ENCODE measurements at regions not wholly inside any gene's neighbourhood (a gene's known extent, or its start where the extent isn't known, plus 50 kb on each side); places are given as distances from the start of the nearest gene placed in this dataset.

GRCh38 chr12:90028635-90029051, 320.0 kb upstream of the ATP2B1 start:
- H2AFZ ChIP-seq (ENCODE audit: low read length), result no peak overlapping the region
- H3K27ac ChIP-seq (ENCODE audit: low read length), result no peak overlapping the region
- DNase-seq, result no peak
- no peaks in the 10 kb centered on the region for H3K36me3 ChIP-seq (replicated peaks; ENCODE audit: insufficient read depth, low read length)
- no peaks in the 10 kb centered on the region for H3K79me2 ChIP-seq (ENCODE audit: low read length)
- no peaks in the 10 kb centered on the region for H4K20me1 ChIP-seq (ENCODE audit: insufficient read depth, low read length)
- H3K9me3 ChIP-seq (replicated peaks; ENCODE audit: insufficient read depth, low read length), result no peaks in the 10 kb centered on the region
- H3K9me2 ChIP-seq (replicated peaks; ENCODE audit: insufficient read depth, low read length), result no peaks in the 10 kb centered on the region
- no peak overlapping the region for H3K4me3 ChIP-seq (ENCODE audit: low read length)
- no peaks in the 10 kb centered on the region for H3F3A ChIP-seq (ENCODE audit: insufficient read depth, low read length)
- TF ChIP-seq EZH2 (optimal IDR thresholded peaks at IDR 0.05; ENCODE audit: low read depth, low read length), result no peak
- TF ChIP-seq EZH2phosphoT487 (IDR thresholded peaks at IDR 0.05; ENCODE audit: low read length), result no peak
- TF ChIP-seq, protein P1, sequence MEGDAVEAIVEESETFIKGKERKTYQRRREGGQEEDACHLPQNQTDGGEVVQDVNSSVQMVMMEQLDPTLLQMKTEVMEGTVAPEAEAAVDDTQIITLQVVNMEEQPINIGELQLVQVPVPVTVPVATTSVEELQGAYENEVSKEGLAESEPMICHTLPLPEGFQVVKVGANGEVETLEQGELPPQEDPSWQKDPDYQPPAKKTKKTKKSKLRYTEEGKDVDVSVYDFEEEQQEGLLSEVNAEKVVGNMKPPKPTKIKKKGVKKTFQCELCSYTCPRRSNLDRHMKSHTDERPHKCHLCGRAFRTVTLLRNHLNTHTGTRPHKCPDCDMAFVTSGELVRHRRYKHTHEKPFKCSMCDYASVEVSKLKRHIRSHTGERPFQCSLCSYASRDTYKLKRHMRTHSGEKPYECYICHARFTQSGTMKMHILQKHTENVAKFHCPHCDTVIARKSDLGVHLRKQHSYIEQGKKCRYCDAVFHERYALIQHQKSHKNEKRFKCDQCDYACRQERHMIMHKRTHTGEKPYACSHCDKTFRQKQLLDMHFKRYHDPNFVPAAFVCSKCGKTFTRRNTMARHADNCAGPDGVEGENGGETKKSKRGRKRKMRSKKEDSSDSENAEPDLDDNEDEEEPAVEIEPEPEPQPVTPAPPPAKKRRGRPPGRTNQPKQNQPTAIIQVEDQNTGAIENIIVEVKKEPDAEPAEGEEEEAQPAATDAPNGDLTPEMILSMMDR (IDR thresholded peaks at IDR 0.05; ENCODE audit: low read length), result no peak
- no peak overlapping the region for H3K9ac ChIP-seq (ENCODE audit: low read length)
- H3K4me1 ChIP-seq (ENCODE audit: low read length), result no peaks in the 10 kb centered on the region
- H3K27me3 ChIP-seq (replicated peaks; ENCODE audit: insufficient read depth, low read length), result no peaks in the 10 kb centered on the region
- no peak overlapping the region for H3K4me2 ChIP-seq (ENCODE audit: low read depth, low read length)

DNA sequence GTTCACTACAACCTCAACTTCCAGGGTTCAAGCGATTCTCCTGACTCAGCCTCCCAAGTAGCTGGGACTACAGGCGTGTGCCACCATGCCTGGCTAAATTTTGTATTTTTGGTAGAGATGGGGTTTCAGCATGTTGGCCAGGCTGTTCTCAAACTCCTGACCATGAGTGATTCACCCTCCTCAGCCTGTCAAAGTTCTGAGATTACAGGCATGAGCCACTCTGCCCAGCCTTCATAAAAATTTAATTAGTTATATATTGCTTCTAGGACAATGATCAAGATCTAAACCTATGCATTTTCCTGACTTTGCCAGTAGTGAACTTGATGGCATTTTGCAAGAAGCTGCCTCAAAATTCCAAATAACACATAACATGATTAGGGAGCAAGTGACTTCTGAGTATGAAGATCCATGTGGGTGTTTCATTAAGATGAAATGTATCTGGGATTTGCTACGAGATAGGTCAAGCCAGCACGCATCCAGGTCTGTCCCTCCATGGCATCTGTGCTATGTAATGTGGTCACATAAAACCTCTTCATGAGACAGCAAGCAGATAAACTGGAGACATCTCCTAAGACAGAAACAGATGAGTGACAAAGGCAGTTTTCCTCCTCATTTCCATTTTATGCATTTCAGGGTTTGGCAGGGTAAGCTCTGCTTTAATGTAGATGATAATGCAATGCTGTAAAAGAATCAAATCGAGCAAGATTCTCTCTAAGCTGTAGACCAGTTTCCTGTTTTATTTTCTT, 319.4 kb upstream of the ATP2B1 start:
- no peak for TF ChIP-seq EZH2phosphoT487 (IDR thresholded peaks at IDR 0.05; ENCODE audit: low read length)
- TF ChIP-seq EZH2 (optimal IDR thresholded peaks at IDR 0.05; ENCODE audit: low read depth, low read length), result no peak
- TF ChIP-seq, protein P1 (IDR thresholded peaks at IDR 0.05; ENCODE audit: low read length), result no peak
- H3K79me2 ChIP-seq (ENCODE audit: low read length), result no peaks in the 10 kb centered on the region
- H4K20me1 ChIP-seq (ENCODE audit: insufficient read depth, low read length), result no peaks in the 10 kb centered on the region
- no peaks in the 10 kb centered on the region for H3K9me3 ChIP-seq (replicated peaks; ENCODE audit: insufficient read depth, low read length)
- H2AFZ ChIP-seq (ENCODE audit: low read length), result no peak overlapping the region
- no peaks in the 10 kb centered on the region for H3K27me3 ChIP-seq (replicated peaks; ENCODE audit: insufficient read depth, low read length)
- H3F3A ChIP-seq (ENCODE audit: insufficient read depth, low read length), result no peaks in the 10 kb centered on the region
- H3K4me3 ChIP-seq (ENCODE audit: low read length), result no peak overlapping the region
- H3K4me2 ChIP-seq (ENCODE audit: low read depth, low read length), result no peak overlapping the region
- no peaks in the 10 kb centered on the region for H3K36me3 ChIP-seq (replicated peaks; ENCODE audit: insufficient read depth, low read length)
- DNase-seq, result no peak
- H3K9me2 ChIP-seq (replicated peaks; ENCODE audit: insufficient read depth, low read length), result no peaks in the 10 kb centered on the region
- no peak overlapping the region for H3K27ac ChIP-seq (ENCODE audit: low read length)
- no peaks in the 10 kb centered on the region for H3K4me1 ChIP-seq (ENCODE audit: low read length)
- H3K9ac ChIP-seq (ENCODE audit: low read length), result no peak overlapping the region

DNA sequence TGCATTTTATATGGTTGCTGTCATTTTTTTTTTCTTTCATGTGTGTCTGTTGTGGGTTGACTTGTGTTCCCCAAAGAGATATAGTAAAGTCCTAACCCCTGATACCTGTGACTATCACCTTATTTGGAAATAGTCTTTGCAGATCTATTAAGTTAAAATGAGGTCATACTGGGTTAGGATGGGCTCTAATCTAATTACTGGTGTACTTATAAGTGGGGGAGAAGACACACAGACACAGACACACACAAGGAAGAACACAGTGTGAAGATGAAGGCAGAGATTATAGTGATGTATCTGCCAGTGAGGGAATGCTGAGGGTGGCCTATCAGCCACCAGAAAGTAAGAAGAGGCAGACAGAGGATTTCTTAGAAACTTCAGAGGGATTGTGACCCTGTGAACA, 318.4 kb upstream of the ATP2B1 start:
- no peaks in the 10 kb centered on the region for H3K4me1 ChIP-seq (ENCODE audit: low read length)
- no peaks in the 10 kb centered on the region for H3K36me3 ChIP-seq (replicated peaks; ENCODE audit: insufficient read depth, low read length)
- H4K20me1 ChIP-seq (ENCODE audit: insufficient read depth, low read length), result no peaks in the 10 kb centered on the region
- no peaks in the 10 kb centered on the region for H3K9me2 ChIP-seq (replicated peaks; ENCODE audit: insufficient read depth, low read length)
- H3F3A ChIP-seq (ENCODE audit: insufficient read depth, low read length), result no peaks in the 10 kb centered on the region
- H3K79me2 ChIP-seq (ENCODE audit: low read length), result no peaks in the 10 kb centered on the region
- no peak for DNase-seq
- H3K4me2 ChIP-seq (ENCODE audit: low read depth, low read length), result no peak overlapping the region
- no peak overlapping the region for H3K9ac ChIP-seq (ENCODE audit: low read length)
- H3K27ac ChIP-seq (ENCODE audit: low read length), result no peak overlapping the region
- H2AFZ ChIP-seq (ENCODE audit: low read length), result no peak overlapping the region
- H3K9me3 ChIP-seq (replicated peaks; ENCODE audit: insufficient read depth, low read length), result no peaks in the 10 kb centered on the region
- no peak overlapping the region for H3K4me3 ChIP-seq (ENCODE audit: low read length)
- TF ChIP-seq EZH2phosphoT487 (IDR thresholded peaks at IDR 0.05; ENCODE audit: low read length) (no peak), EZH2 (optimal IDR thresholded peaks at IDR 0.05; ENCODE audit: low read depth, low read length) (no peak)
- TF ChIP-seq, protein P1 (IDR thresholded peaks at IDR 0.05; ENCODE audit: low read length), result no peak
- no peaks in the 10 kb centered on the region for H3K27me3 ChIP-seq (replicated peaks; ENCODE audit: insufficient read depth, low read length)
